NB4 (cell line): ENCODE measurements at regions not wholly inside any gene's neighbourhood (a gene's known extent, or its start where the extent isn't known, plus 50 kb on each side); places are given as distances from the start of the nearest gene placed in this dataset.

Source experiments
- CTCF ChIP-seq: IDR thresholded peaks from one replicate; pipeline ENCODE4 v1.5.1; 2012; ENCODE audit warnings: low read depth, low read length
- MAX ChIP-seq: IDR thresholded peaks from 2 replicates; pipeline ENCODE4 v1.6.1; 2011; ENCODE audit warnings: low read depth, low read length
- POLR2A ChIP-seq: IDR thresholded peaks from 2 replicates; pipeline ENCODE4 v1.6.1; 2011; ENCODE audit warnings: mild to moderate bottlenecking; ENCODE audit not compliant: insufficient read length; ENCODE audit errors: extremely low read depth

- TF ChIP-seq POLR2A: no peak
- no peak for TF ChIP-seq CTCF
- no peak for TF ChIP-seq MAX
Measured at GRCh38 chr17:70810609-70811008, 641.3 kb downstream of the KCNJ2 start.
